ELR (cell line): ENCODE measurements at regions not wholly inside any gene's neighbourhood (a gene's known extent, or its start where the extent isn't known, plus 50 kb on each side); places are given as distances from the start of the nearest gene placed in this dataset.

ENCODE experiments used
- DNase-seq: peaks from one replicate; pipeline ENCODE4 v3.0.0-alpha.2; 2015; ENCODE audit warnings: low read depth

DNA sequence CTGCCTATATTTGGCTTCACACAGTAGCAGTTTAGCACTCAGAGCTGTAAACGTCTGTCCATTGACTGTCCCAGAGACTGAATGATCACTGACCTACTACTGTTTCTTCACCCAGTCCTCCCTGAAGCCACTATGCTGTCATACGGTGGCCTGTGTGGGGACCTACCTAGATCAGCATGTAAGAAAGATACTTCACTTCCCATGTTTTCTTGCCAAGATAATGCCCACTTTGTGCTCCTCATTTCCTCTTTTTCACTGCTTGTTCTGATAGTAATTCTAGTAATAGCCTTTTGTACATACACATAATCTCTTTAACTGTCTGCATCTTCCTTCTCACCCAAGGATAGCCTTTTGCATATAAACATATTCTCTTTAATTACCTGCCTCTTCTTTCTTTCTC, 109.9 kb upstream of the TIAM2 start:
- DNase-seq: no peak

- no peak for DNase-seq
These were observed 109.1 kb upstream of the TIAM2 start for GRCh38 chr6:154886016-154886415.

- DNase-seq: no peak
These were observed 108.6 kb upstream of the TIAM2 start for GRCh38 chr6:154886471-154886870.

GRCh38 chr6:154887051-154887450, 108.1 kb upstream of the TIAM2 start:
- DNase-seq: no peak

- no peak for DNase-seq
These were observed 106.5 kb upstream of the TIAM2 start for GRCh38 chr6:154888421-154889295.

- DNase-seq: no peak
These were observed 104.2 kb upstream of the TIAM2 start for GRCh38 chr6:154890874-154891273.

DNA sequence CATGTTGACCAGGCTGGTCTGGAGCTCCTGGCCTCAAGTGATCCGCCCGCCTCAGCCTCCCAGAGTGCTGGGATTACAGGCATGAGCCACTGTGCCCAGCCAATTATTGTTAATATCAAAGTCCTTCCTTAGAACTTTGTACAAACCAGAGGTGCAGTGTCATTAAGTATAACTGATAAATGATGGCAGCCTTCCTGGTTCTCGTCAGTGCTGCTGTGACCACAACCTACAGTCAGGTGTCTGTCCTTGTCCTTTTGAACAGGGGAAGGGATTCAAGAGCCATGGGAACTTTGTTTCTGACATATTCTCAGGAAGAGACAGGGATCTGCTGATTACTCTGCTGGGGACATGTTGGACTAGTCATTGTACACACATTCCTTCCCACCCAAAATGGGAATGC, 103.2 kb upstream of the TIAM2 start:
- no peak for DNase-seq

GRCh38 chr6:154893917-154894316, 101.2 kb upstream of the TIAM2 start:
- DNase-seq: peak; percentile 17

DNA sequence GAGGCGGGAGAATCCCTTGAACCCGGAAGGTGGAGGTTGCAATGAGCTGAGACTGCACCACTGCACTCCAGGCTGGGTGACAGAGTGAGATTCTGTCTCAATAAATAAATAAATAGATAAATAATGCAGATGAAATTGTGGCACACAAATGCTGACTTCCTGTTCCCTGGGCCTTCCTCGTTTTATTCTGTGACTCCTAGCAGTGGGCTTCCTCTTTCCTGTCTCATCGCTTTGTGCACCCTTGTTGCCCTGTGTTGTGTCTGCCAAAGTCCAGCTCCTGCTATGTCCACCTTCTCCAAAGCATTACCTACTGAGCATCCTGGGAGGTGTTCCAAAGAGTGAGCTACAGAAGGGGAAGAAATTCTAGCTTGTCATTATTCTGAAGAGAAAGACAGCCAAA, 100.2 kb upstream of the TIAM2 start:
- DNase-seq: no peak

DNA sequence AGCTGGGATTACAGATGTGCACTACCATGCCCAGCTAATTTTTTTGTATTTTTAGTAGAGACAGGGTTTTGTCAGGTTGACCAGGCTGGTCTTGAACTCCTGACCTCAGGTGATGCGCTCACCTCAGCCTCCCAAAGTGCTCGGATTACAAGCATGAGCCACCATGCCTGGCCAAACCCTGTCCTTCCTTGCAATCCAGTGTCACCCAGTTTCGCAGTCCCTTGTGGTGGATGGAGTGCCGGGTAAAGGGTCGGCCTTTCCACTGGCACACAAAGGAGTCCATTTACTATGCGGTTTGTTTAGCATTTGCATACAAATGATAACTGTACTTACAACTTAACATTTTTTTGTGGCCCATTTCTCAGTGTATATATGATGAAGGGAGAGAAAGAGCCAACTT, 99.3 kb upstream of the TIAM2 start:
- DNase-seq: no peak

DNA sequence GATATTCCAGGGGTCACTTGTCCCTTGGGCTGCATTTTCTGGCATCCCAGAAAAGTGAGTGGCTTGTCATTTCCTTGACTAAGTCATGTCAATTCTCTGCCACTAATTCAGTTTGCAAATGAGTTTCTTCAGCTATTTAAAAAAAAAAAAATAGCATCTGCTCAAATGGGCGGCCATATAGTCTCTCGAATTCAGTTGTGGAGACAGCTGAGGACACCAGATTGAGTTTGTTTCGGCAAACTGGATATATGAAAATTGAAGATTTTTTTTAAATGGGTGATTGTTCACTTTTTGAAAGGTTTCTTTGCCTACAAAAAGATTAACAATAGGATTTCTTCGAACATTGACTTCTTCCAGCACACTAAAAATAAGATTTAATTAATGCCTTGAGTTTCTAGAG, 96.3 kb upstream of the TIAM2 start:
- DNase-seq: no peak

- DNase-seq: no peak
These were observed 95.2 kb upstream of the TIAM2 start for GRCh38 chr6:154899824-154900463.

- DNase-seq: no peak
These were observed 93.1 kb upstream of the TIAM2 start for GRCh38 chr6:154901876-154902552.

- no peak for DNase-seq
These were observed 87.8 kb upstream of the TIAM2 start for GRCh38 chr6:154907291-154907690.

DNA sequence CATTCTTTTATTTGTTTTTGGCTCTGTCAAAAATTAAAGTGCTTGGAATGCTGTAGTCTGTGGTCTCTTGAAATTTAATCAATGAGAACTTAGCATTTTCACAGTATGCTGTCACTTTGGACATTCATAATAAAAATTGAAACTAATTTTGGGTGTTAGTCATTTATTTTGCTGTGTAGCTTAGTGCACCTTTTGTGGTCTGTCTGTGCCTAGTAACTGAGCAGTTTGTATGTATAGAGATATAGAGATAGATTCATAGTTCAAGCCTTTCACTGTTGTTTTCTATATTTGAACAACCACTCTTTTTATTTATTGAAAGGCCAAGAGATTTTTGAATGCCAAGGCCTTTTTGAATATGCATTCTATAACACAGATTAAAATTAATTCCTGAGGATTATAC, 86.4 kb upstream of the TIAM2 start:
- DNase-seq: no peak

DNA sequence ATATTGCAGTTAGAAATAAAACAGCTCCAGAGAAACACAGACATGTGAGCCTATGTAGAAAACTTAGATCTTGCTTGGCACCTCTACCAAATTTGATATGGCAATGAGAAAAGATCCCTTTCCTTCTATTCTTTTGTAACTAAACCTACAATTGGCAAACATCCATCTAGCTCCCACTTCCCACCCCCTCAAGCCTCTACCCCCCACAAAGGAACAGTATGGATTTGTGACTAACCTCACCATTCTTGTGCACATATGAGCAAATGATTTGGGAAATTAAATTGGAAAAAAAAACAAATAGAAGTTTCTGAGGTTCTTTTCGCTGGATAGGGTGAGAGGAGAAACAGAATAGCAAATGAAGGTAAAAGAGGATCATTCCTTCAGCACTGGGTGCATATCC, 85.8 kb upstream of the TIAM2 start:
- no peak for DNase-seq

DNA sequence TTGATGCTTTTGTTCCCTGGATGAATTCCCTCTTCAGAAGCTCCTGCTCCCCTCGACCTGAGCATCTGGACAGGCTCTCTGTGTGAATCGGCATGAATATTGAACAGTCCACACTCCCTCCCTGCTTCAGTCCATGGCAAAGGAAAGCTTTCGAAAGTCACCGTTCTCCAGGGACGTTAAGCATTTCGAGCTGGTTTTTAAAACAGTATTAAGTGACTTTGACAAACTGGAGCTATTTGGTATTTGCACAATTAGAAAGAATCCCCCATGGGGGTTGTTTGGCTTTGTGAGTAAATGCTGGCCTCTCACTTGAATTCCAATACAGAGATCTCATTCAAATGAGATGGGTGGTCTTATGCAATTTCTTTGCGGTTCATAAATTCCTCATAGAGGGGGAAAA, 85.3 kb upstream of the TIAM2 start:
- no peak for DNase-seq

- no peak for DNase-seq
These were observed 80.8 kb upstream of the TIAM2 start for GRCh38 chr6:154914288-154914687.

GRCh38 chr6:154916857-154917256, 78.3 kb upstream of the TIAM2 start:
- no peak for DNase-seq

GRCh38 chr6:154917941-154918340, 77.2 kb upstream of the TIAM2 start:
- DNase-seq: no peak

GRCh38 chr6:154919806-154920205, 75.3 kb upstream of the TIAM2 start:
- no peak for DNase-seq

DNA sequence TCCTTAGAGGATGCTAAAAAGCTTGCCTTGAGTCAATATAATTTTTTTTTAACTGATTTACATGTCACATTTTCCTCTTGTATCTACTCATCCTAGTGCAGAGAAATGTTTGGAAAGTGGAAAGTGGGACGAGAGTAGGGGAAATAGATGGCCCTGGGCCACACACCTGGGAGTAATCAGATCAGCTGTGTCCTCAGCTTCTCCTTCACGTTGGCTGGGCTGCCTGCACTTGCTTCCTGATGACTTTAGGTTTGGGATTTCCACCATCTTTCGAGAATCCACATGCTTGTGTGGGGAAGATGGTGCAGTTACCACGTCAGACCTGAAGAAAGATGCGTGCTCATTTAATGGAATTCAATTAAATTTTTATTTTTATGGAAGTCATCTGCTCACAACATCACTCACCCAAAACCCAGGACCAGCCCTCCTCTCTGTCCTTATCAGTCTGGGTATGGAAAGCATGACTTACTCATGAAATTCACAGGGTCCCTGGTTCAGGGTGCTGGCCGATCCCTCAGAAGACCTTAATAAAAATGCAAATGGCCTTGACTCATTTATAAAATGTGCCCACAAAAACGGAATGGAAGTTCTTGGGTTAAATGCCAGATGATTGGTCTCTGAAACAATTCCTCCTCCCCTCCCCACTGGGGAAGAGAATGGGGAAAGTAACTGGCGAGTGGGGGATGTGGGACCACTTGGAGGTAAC, 74.5 kb upstream of the TIAM2 start:
- no peak for DNase-seq

- peak; percentile 29 for DNase-seq
These were observed 73.6 kb upstream of the TIAM2 start for GRCh38 chr6:154921482-154921881.
